ENCODE measurements at regions not wholly inside any gene's neighbourhood (a gene's known extent, or its start where the extent isn't known, plus 50 kb on each side); places are given as distances from the start of the nearest gene placed in this dataset.
"Not testable (repeated sequence)": the region's sequence is repeated elsewhere in the genome, so short reads cannot be mapped to it uniquely, and the experiment has no call there.

GRCh38 chr4:26194764-26195163, 126.0 kb upstream of the RBPJ start:
- Histone ChIP-seq H3K9ac (ENCODE audit: low read length) (no peak overlapping the region), H3K27me3 (ENCODE audit: control insufficient read depth, insufficient read depth, low read length) (no peaks in the 10 kb centered on the region), H3K4me1 (ENCODE audit: control insufficient read depth, low read depth, low read length) (no peaks in the 10 kb centered on the region), H3K27ac (ENCODE audit: low read length) (no peak overlapping the region), H3K4me3 (ENCODE audit: low read length) (no peak overlapping the region), H3K9me3 (ENCODE audit: control insufficient read depth, low read depth, low read length) (no peaks in the 10 kb centered on the region), H3K36me3 (ENCODE audit: control insufficient read depth, low read depth, low read length) (no peaks in the 10 kb centered on the region)

DNA sequence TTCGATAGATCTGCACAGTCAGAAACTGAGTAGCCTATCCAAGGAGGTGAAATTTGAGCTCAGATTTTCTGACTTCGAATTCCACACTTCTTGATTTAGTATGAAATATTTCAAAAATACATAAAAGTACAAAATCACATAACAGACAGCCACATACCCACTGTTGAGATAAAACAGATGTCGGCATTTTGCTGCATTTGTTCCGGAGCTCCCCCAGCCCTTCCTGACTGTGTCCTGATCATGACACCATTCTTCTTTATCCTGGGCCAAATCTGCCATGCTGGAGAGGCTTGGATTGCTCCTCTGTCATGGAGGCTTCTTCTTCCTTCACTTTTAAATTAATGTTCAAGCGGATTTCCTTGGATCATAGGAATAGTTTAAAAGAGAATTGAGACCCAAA, 124.2 kb upstream of the RBPJ start:
- Histone ChIP-seq H3K36me3 (ENCODE audit: control insufficient read depth, low read depth, low read length) (no peaks in the 10 kb centered on the region), H3K4me1 (ENCODE audit: control insufficient read depth, low read depth, low read length) (no peaks in the 10 kb centered on the region), H3K27ac (ENCODE audit: low read length) (no peak overlapping the region), H3K27me3 (ENCODE audit: control insufficient read depth, insufficient read depth, low read length) (no peaks in the 10 kb centered on the region), H3K4me3 (ENCODE audit: low read length) (no peak overlapping the region), H3K9ac (ENCODE audit: low read length) (no peak overlapping the region), H3K9me3 (ENCODE audit: control insufficient read depth, low read depth, low read length) (no peaks in the 10 kb centered on the region)

DNA sequence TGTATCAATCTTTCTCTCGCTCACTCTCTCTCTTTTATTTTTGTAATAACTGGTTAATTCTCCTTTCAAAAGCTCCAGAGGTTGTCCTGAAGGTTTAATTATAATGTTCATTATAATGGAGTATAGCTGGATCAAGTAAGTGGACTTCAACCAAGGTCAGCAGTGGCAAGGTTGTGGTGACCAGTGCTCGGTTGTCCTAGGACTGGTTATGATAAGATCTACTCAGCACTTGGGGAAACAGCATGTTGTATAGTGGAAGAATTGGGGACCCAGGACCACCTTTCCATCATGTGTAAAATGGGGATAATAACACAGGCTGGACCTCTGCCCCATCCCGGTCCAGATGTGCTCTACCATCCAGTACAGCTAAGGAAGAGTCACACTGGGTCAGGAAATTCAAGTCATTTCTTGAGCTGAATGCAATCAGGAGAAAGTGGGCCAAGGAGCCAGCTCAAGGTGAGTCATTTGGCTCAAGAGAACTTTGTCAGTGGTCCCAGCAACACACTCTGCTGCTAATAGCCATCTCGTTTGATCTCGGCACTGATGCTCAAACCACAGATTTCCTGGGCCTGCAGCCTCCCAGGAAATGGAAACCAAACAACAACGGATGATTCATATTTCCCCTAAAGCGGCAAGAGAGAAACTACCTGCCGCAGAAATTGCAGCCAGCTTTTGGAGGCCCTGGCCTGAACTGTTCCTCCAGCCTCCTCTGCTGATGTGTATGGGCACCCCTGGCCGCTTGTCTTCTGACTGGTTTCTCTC, 123.6 kb upstream of the RBPJ start:
- no peaks in the 10 kb centered on the region for H3K36me3 ChIP-seq (ENCODE audit: control insufficient read depth, low read depth, low read length)
- H3K4me3 ChIP-seq (ENCODE audit: low read length) = no peak overlapping the region
- H3K27me3 ChIP-seq (ENCODE audit: control insufficient read depth, insufficient read depth, low read length) = no peaks in the 10 kb centered on the region
- H3K9ac ChIP-seq (ENCODE audit: low read length) = no peak overlapping the region
- H3K4me1 ChIP-seq (ENCODE audit: control insufficient read depth, low read depth, low read length) = no peaks in the 10 kb centered on the region
- no peak overlapping the region for H3K27ac ChIP-seq (ENCODE audit: low read length)
- H3K9me3 ChIP-seq (ENCODE audit: control insufficient read depth, low read depth, low read length) = no peaks in the 10 kb centered on the region

DNA sequence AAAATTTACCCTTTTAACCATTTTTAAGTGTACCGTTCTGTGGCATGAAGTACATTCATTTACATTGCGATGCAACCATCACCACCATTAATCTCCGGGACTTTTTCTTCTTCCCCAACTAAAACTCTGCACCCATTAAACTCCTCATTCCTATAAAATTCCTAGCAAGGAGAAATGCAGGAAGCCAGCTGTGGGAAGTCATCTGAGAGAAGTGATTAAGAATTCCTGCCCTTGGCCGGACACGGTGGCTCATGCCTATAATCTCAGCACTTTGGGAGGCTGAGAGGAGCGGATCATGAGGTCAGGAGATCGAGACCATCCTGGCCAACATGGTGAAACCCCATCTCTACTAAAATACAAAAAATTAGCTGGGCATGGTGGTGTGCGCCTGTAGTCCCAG, 121.9 kb upstream of the RBPJ start:
- not testable (repeated sequence) for H3K4me1 ChIP-seq (ENCODE audit: control insufficient read depth, low read depth, low read length); H3K36me3 ChIP-seq (ENCODE audit: control insufficient read depth, low read depth, low read length); H3K27ac ChIP-seq (ENCODE audit: low read length); H3K27me3 ChIP-seq (ENCODE audit: control insufficient read depth, insufficient read depth, low read length); H3K9me3 ChIP-seq (ENCODE audit: control insufficient read depth, low read depth, low read length); H3K4me3 ChIP-seq (ENCODE audit: low read length); H3K9ac ChIP-seq (ENCODE audit: low read length)

DNA sequence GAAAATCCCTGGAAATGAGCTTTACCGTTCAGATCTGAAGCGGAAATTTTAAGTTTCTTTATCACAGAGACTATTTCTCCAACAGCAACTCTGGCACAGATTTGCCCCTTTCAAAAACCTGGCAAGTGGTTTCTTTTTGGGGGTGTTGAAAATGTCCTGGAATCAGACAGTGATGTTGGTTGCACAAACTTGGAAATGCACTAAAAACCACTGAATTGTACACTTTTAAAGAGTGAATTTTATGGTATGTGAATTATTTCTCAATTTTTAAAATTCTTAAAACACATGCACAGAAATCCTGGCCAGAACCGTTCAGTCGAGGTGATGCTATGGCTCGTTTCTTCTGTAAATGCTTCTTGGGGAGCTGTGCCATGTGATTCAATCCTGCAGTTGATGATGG, 121.2 kb upstream of the RBPJ start:
- Histone ChIP-seq H3K4me1 (ENCODE audit: control insufficient read depth, low read depth, low read length) (no peaks in the 10 kb centered on the region), H3K36me3 (ENCODE audit: control insufficient read depth, low read depth, low read length) (no peaks in the 10 kb centered on the region), H3K9ac (ENCODE audit: low read length) (no peak overlapping the region), H3K4me3 (ENCODE audit: low read length) (no peak overlapping the region), H3K27ac (ENCODE audit: low read length) (no peak overlapping the region), H3K9me3 (ENCODE audit: control insufficient read depth, low read depth, low read length) (no peaks in the 10 kb centered on the region), H3K27me3 (ENCODE audit: control insufficient read depth, insufficient read depth, low read length) (no peaks in the 10 kb centered on the region)

DNA sequence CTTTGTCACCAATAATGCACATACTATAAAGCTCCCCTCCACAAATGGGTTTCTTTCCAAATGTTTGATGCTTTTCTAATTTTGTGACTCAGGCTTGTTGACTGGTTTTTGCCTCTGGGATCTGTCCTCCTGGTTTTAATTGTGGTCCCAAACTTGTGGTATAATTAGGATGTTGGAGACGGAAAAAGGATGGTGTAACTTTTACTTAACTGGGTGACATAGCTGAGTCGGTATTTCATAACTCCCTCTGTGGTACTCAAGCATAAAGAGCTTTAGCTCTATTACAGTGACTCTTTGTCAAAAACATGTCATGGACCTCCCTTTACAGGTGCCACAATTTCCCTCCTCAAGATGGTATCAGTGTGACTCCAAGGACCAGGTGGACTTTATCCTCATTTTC, 119.7 kb upstream of the RBPJ start:
- H3K36me3 ChIP-seq (ENCODE audit: control insufficient read depth, low read depth, low read length) = no peaks in the 10 kb centered on the region
- H3K27ac ChIP-seq (ENCODE audit: low read length) = no peak overlapping the region
- no peak overlapping the region for H3K4me3 ChIP-seq (ENCODE audit: low read length)
- no peaks in the 10 kb centered on the region for H3K9me3 ChIP-seq (ENCODE audit: control insufficient read depth, low read depth, low read length)
- H3K9ac ChIP-seq (ENCODE audit: low read length) = no peak overlapping the region
- H3K27me3 ChIP-seq (ENCODE audit: control insufficient read depth, insufficient read depth, low read length) = no peaks in the 10 kb centered on the region
- no peaks in the 10 kb centered on the region for H3K4me1 ChIP-seq (ENCODE audit: control insufficient read depth, low read depth, low read length)

- H3K4me3 ChIP-seq (ENCODE audit: low read length) = no peak overlapping the region
- no peaks in the 10 kb centered on the region for H3K36me3 ChIP-seq (ENCODE audit: control insufficient read depth, low read depth, low read length)
These were observed 116.5 kb upstream of the RBPJ start for GRCh38 chr4:26204249-26204825.

GRCh38 chr4:26204911-26205370, 115.9 kb upstream of the RBPJ start:
- Histone ChIP-seq H3K27me3 (ENCODE audit: control insufficient read depth, insufficient read depth, low read length) (no peaks in the 10 kb centered on the region), H3K36me3 (ENCODE audit: control insufficient read depth, low read depth, low read length) (no peaks in the 10 kb centered on the region), H3K9ac (ENCODE audit: low read length) (no peak overlapping the region), H3K9me3 (ENCODE audit: control insufficient read depth, low read depth, low read length) (no peaks in the 10 kb centered on the region), H3K27ac (ENCODE audit: low read length) (no peak overlapping the region), H3K4me1 (ENCODE audit: control insufficient read depth, low read depth, low read length) (peaks cover 12% of the 10 kb centered on the region), H3K4me3 (ENCODE audit: low read length) (no peak overlapping the region)

More at GRCh38 chr4:26204249-26204825, 116.5 kb upstream of the RBPJ start:
- Histone ChIP-seq H3K27ac (ENCODE audit: low read length) (no peak overlapping the region), H3K4me1 (ENCODE audit: control insufficient read depth, low read depth, low read length) (peaks cover 12% of the 10 kb centered on the region), H3K9me3 (ENCODE audit: control insufficient read depth, low read depth, low read length) (no peaks in the 10 kb centered on the region), H3K9ac (ENCODE audit: low read length) (no peak overlapping the region), H3K27me3 (ENCODE audit: control insufficient read depth, insufficient read depth, low read length) (no peaks in the 10 kb centered on the region)

DNA sequence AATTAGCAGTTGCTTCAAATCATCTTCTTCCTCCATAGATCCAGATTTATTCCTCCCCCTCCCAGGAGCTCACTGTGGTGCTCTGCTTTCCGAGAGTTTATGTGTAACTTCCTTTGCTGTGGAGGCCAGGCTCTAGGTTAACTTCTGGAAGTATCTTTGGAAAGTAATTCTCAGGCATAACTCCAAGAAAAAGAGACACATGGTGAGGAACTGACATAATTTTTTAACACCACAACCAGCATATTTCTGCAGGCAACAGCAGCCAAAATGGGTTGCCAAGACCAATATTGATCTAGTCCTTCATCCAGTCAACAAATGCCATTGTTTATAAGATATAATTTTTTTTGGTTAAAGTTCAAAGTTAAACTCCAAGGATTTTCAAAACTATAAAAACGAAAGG, 114.5 kb upstream of the RBPJ start:
- Histone ChIP-seq H3K27me3 (ENCODE audit: control insufficient read depth, insufficient read depth, low read length) (no peaks in the 10 kb centered on the region), H3K9me3 (ENCODE audit: control insufficient read depth, low read depth, low read length) (no peaks in the 10 kb centered on the region), H3K4me3 (ENCODE audit: low read length) (no peak overlapping the region), H3K4me1 (ENCODE audit: control insufficient read depth, low read depth, low read length) (peaks cover 12% of the 10 kb centered on the region), H3K27ac (ENCODE audit: low read length) (no peak overlapping the region), H3K9ac (ENCODE audit: low read length) (no peak overlapping the region), H3K36me3 (ENCODE audit: control insufficient read depth, low read depth, low read length) (no peaks in the 10 kb centered on the region)

DNA sequence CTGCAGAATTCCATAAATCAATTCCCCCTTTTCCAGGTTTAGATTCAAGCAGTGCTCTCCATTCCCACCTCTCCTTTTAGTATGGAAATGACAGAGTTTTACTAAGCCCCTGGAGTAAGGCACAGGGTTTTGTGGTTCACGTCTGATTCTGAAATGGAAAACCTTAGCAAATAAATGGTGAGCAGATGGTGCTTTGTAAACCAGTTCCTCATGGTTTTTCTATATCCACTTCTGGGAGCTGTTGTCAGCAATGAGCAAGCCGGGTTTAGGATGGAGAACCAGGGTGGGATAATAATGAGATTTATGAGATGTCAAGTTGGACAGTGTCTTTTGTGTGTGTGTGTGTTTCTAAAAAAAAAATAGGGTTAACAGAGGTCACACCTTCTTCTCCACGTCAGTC, 113.8 kb upstream of the RBPJ start:
- no peak overlapping the region for H3K9ac ChIP-seq (ENCODE audit: low read length)
- no peaks in the 10 kb centered on the region for H3K9me3 ChIP-seq (ENCODE audit: control insufficient read depth, low read depth, low read length)
- H3K36me3 ChIP-seq (ENCODE audit: control insufficient read depth, low read depth, low read length) = no peaks in the 10 kb centered on the region
- H3K27me3 ChIP-seq (ENCODE audit: control insufficient read depth, insufficient read depth, low read length) = no peaks in the 10 kb centered on the region
- no peak overlapping the region for H3K27ac ChIP-seq (ENCODE audit: low read length)
- no peak overlapping the region for H3K4me3 ChIP-seq (ENCODE audit: low read length)
- peaks cover 12% of the 10 kb centered on the region for H3K4me1 ChIP-seq (ENCODE audit: control insufficient read depth, low read depth, low read length)

DNA sequence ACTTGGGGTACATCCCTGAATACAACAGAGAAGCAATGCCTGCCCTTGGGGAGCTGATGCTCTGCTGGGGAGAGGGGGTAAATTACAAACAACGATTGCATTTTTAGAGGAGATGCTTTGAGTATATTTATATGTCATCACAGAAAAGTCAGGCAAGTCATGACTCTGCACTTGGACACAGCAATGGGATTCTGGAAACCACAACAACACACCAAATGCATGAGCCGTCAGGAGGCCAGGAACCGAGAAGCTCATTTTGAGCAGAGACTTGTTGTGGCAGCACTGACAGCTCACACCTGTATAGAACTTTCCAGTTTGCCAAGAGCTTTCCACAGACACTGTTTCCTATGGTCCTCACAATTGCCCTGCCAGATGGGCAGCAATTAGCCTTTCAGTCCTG, 113.2 kb upstream of the RBPJ start:
- no peak overlapping the region for H3K9ac ChIP-seq (ENCODE audit: low read length)
- H3K36me3 ChIP-seq (ENCODE audit: control insufficient read depth, low read depth, low read length) = no peaks in the 10 kb centered on the region
- H3K27me3 ChIP-seq (ENCODE audit: control insufficient read depth, insufficient read depth, low read length) = no peaks in the 10 kb centered on the region
- peaks cover 12% of the 10 kb centered on the region for H3K4me1 ChIP-seq (ENCODE audit: control insufficient read depth, low read depth, low read length)
- no peaks in the 10 kb centered on the region for H3K9me3 ChIP-seq (ENCODE audit: control insufficient read depth, low read depth, low read length)
- H3K27ac ChIP-seq (ENCODE audit: low read length) = no peak overlapping the region
- no peak overlapping the region for H3K4me3 ChIP-seq (ENCODE audit: low read length)

All from iPS-18a (cell line).